Fibroblast of lung (primary cell): ENCODE measurements at regions not wholly inside any gene's neighbourhood (a gene's known extent, or its start where the extent isn't known, plus 50 kb on each side); places are given as distances from the start of the nearest gene placed in this dataset.

ENCODE experiments used
- EZH2 ChIP-seq: IDR thresholded peaks from 2 replicates; pipeline ENCODE4 v1.5.1; 2012; ENCODE audit warnings: low read length, control low read depth, mild to moderate bottlenecking; ENCODE audit errors: missing control alignments
- TF ChIP-seq, protein P1 (sequence below), 2 donors: IDR thresholded peaks in 1 of 2; conservative IDR thresholded peaks in 1 of 2; 1 replicate in 1 of 2; 2 replicates in 1 of 2; pipeline ENCODE4 v1.5.1; 2011 to 2012; ENCODE audit warnings: low read length in 2 of 2, control low read depth in 1 of 2, inconsistent platforms in 1 of 2, low read depth in 1 of 2, mild to moderate bottlenecking in 1 of 2

DNA sequence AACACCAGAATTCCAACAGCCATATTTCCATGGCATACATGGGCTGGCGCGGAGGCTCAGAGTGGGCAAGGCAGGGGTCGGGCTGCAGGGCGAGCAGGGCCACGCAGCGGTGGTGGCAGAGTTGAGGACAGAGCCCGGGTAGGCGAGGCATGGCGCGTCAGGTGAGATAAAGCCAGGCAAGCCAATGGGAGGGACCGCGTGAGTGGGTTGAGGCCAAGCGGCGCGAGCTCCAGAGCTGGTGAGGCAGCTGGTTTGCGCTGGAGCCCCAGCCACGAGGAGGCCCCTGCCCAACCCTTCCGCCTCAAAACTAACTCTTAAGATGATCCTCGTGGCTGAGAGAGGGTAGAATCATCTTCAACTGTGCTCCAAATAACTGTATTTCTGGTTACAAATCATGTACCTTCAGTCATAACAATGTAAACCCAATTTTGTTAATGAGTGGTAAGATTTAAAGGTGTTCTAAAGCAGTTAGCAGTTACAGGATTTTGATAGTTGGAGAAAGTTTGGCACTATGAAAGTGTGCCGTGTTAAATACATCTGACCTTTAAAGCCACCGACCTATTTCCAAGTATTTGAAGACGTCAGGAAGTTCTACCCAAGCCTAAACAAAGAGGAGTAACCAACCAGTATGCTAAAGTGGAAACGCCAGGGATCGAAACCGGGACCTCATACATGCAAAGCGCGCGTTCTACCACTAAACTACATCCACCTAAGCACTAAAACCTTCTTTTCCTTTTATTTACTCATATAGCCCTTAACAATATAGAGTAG, 107.9 kb downstream of the GPX5 start:
- TF ChIP-seq, protein P1, sequence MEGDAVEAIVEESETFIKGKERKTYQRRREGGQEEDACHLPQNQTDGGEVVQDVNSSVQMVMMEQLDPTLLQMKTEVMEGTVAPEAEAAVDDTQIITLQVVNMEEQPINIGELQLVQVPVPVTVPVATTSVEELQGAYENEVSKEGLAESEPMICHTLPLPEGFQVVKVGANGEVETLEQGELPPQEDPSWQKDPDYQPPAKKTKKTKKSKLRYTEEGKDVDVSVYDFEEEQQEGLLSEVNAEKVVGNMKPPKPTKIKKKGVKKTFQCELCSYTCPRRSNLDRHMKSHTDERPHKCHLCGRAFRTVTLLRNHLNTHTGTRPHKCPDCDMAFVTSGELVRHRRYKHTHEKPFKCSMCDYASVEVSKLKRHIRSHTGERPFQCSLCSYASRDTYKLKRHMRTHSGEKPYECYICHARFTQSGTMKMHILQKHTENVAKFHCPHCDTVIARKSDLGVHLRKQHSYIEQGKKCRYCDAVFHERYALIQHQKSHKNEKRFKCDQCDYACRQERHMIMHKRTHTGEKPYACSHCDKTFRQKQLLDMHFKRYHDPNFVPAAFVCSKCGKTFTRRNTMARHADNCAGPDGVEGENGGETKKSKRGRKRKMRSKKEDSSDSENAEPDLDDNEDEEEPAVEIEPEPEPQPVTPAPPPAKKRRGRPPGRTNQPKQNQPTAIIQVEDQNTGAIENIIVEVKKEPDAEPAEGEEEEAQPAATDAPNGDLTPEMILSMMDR (conservative IDR thresholded peaks at IDR 0.05 in 1 of 2, IDR thresholded peaks at IDR 0.05 in 1 of 2; ENCODE audit: low read depth in 1 of 2, low read length in 2 of 2), result no peak
- TF ChIP-seq EZH2, result no peak
